Activated naive CD8-positive, alpha-beta T cell treated with anti-CD3 and anti-CD28 coated beads for 36 hours (primary cell): ENCODE measurements at regions not wholly inside any gene's neighbourhood (a gene's known extent, or its start where the extent isn't known, plus 50 kb on each side); places are given as distances from the start of the nearest gene placed in this dataset.
"Not testable (repeated sequence)": the region's sequence is repeated elsewhere in the genome, so short reads cannot be mapped to it uniquely, and the experiment has no call there.

ENCODE experiments used
- DNase-seq: peaks from one replicate; pipeline ENCODE4 v3.0.0; 2021
- H3K27ac Mint-ChIP-seq: one replicate; pipeline ENCODE4 v1.8.0; 2022; ENCODE audit warnings: mild to moderate bottlenecking, moderate library complexity, mixed read lengths
- H3K27me3 Mint-ChIP-seq: one replicate; pipeline ENCODE4 v1.8.0; 2022; ENCODE audit warnings: mild to moderate bottlenecking, mixed read lengths
- H3K36me3 Mint-ChIP-seq: one replicate; pipeline ENCODE4 v1.8.0; 2021; ENCODE audit warnings: mild to moderate bottlenecking, mixed read lengths
- H3K4me1 Mint-ChIP-seq: one replicate; pipeline ENCODE4 v1.8.0; 2021; ENCODE audit warnings: mixed read lengths
- H3K4me3 Mint-ChIP-seq: one replicate; pipeline ENCODE4 v1.8.0; 2022; ENCODE audit warnings: mild to moderate bottlenecking, moderate library complexity, mixed read lengths
- H3K9me3 Mint-ChIP-seq: one replicate; pipeline ENCODE4 v1.8.0; 2022; ENCODE audit warnings: mixed read lengths

DNA sequence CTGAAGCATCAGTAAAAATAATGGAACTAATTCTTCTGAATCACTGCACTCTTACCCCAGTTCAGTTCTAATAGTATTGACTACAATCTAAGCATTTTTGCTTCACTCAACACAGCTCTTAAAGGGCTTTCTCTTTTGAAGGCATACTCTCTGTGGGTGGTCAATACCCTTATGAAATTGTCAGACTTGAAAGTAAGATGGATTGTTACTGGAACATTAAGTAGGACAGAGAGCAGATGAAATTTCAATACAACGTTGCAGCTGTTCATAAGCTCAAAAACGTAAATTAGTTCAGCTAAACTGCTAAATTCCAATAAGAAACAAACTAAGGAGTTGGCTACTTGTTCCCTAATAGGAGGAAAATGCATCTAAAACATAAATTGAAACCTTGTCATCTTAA is 352.3 kb upstream of the TENM3 start:
- Mint-ChIP-seq H3K27me3 (no peaks in the 10 kb centered on the region), H3K4me3 (no peak overlapping the region)

DNA sequence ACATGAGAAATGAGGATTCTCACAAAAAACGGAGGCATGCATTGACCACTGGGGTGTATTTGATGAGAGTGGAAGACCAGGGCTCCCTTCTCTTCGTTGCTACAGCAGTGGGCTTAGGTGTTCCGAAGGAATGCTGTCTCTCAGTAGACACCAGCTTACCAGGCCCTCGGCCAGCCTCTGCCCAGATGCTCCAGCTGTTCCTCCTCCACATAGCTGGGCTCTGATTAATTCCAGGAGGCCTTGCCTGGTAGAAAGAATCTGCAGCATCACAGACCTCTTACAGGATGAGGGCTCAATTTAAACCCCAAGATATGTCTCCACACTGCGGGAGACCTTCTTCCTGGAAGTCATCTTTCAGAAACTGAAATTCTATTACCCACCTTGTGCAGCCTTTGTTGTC is 346.6 kb upstream of the TENM3 start:
- Mint-ChIP-seq H3K9me3 (peaks cover 10% of the 10 kb centered on the region), H3K4me3 (no peak overlapping the region)

More for the DNA sequence above, 352.3 kb upstream of the TENM3 start:
- no peaks in the 10 kb centered on the region for H3K36me3 Mint-ChIP-seq
- peaks cover 11% of the 10 kb centered on the region for H3K9me3 Mint-ChIP-seq
- no peak overlapping the region for H3K27ac Mint-ChIP-seq
- no peaks in the 10 kb centered on the region for H3K4me1 Mint-ChIP-seq
- DNase-seq = no peak

DNA sequence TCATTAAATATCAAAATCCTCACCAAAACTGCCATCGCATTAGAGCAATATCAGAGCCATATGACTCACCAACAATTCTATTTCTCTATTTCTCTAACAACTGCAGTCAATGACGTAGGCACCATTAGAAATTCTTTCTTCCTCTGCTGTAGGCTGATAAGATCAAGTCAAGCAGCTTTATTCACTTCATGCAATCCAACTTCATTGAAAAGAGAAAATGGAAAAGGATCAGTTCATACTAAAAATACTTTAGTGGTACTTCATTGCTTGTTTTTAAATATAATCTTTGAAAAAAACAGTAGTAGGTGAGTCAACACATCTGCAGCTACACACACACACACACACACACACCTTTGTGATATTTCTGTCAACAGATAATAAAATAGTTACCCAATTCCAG is 345.3 kb upstream of the TENM3 start:
- H3K4me1 Mint-ChIP-seq = no peaks in the 10 kb centered on the region
- H3K36me3 Mint-ChIP-seq = no peaks in the 10 kb centered on the region
- H3K27ac Mint-ChIP-seq = no peak overlapping the region
- no peak overlapping the region for H3K4me3 Mint-ChIP-seq
- peaks cover 14% of the 10 kb centered on the region for H3K9me3 Mint-ChIP-seq
- H3K27me3 Mint-ChIP-seq = no peaks in the 10 kb centered on the region
- DNase-seq = no peak

More for the DNA sequence above, 346.6 kb upstream of the TENM3 start:
- no peaks in the 10 kb centered on the region for H3K27me3 Mint-ChIP-seq
- no peaks in the 10 kb centered on the region for H3K4me1 Mint-ChIP-seq
- H3K36me3 Mint-ChIP-seq = no peaks in the 10 kb centered on the region
- no peak for DNase-seq
- H3K27ac Mint-ChIP-seq = no peak overlapping the region

DNA sequence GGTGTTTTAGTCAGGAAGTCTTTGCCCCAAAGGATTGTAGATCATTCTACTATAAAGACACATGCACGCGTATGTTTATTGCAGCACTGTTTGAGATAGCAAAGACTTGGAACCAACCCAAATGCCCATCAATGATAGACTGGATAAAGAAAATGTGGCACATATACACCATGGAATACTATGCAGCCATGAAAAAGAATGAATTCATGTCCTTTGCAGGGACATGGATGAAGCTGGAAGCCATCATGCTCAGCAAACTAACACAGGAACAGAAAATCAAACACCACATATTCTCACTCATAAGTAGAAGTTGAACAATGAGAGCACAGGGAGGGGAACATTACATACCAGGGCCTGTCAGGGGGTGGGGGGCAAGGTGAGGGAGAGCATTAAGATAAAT is 340.8 kb upstream of the TENM3 start:
- H3K4me1 Mint-ChIP-seq, H3K27ac Mint-ChIP-seq, H3K27me3 Mint-ChIP-seq, H3K4me3 Mint-ChIP-seq, DNase-seq, H3K36me3 Mint-ChIP-seq: not testable (repeated sequence)
- H3K9me3 Mint-ChIP-seq = peaks cover 19% of the 10 kb centered on the region

DNA sequence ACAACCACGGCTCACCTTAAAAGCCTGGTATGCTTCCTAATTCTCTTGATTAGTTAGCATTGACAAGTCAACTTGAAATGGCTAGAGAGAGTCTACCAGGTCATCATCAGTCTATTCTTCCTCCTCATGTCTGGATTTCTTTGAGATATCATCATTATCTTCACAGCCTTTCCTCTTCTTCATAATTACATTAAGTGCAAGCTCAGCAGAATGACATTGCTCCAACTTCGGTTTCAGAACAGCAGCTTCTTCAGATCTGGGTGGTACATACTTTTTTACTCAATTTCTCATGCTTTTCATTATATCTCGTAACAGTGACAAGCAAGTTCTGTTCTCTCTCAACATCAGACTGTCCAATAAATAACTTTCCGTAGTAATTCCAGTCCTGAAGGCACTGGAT is 337.5 kb upstream of the TENM3 start:
- Mint-ChIP-seq H3K27ac (no peak overlapping the region), H3K9me3 (peaks cover 19% of the 10 kb centered on the region), H3K27me3 (no peaks in the 10 kb centered on the region), H3K4me1 (no peaks in the 10 kb centered on the region), H3K36me3 (no peaks in the 10 kb centered on the region), H3K4me3 (no peak overlapping the region)
- no peak for DNase-seq

DNA sequence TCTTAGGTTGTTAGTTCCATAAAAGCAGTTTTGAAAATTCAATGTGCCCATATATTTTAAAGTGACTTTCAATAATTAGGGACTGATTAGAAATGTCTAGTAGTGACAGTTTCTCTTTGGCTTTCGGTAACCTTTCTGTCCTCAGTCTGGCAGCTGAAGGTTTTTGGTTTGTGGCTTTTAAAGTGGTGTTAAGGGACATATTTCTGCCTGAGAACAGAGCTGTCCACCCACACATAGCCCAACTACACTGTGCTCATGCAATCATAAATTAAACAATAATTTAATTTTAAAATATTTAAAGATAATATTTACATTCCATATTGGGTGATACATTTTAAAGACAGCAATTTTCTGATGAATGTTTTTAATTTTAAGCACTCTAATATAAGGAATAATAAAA is 335.0 kb upstream of the TENM3 start:
- no peaks in the 10 kb centered on the region for H3K36me3 Mint-ChIP-seq
- H3K27me3 Mint-ChIP-seq = no peaks in the 10 kb centered on the region
- H3K9me3 Mint-ChIP-seq = peaks cover 22% of the 10 kb centered on the region
- H3K4me3 Mint-ChIP-seq = no peak overlapping the region
- no peaks in the 10 kb centered on the region for H3K4me1 Mint-ChIP-seq
- no peak overlapping the region for H3K27ac Mint-ChIP-seq
- DNase-seq = no peak

DNA sequence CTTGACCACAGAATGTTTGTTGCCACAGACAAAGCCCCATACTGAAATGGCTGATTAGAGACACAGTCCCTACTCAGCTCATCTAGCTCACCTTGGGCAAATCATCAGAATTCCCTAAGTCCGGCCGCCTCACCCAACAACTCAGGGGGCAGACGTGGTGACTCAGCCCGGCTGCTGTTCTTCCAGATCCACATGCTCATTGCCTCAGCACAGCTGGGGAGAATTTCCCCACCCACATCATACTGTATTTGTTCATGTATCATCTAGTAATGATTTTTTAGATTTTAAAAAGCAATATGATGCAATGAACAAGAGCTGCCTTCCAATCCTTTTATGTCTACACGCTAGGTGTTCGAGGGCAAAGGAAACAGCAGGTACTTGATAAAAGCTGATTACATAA is 333.8 kb upstream of the TENM3 start:
- no peak overlapping the region for H3K4me3 Mint-ChIP-seq
- no peak overlapping the region for H3K27ac Mint-ChIP-seq
- no peaks in the 10 kb centered on the region for H3K27me3 Mint-ChIP-seq
- DNase-seq = no peak
- peaks cover 19% of the 10 kb centered on the region for H3K9me3 Mint-ChIP-seq
- no peaks in the 10 kb centered on the region for H3K4me1 Mint-ChIP-seq
- H3K36me3 Mint-ChIP-seq = peaks cover 2% of the 10 kb centered on the region

DNA sequence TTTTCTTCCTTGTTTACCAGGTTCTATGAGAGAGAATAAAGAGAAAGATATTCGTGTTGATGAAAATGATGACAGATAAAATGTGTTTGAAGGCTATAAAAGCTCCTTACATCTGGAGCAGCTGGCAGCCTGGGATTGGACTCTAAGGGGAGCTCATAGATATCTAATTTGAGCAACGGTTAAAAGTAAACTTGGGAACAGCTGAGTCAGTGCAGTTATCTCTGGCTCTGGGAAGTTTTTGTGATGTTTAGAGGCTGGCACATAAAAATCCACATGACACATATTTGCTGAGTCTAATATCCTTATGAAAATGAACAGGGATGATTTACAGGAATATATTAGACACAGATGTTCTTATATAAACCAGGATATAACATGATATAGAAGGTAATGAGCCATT is 331.8 kb upstream of the TENM3 start:
- peaks cover 13% of the 10 kb centered on the region for H3K9me3 Mint-ChIP-seq
- H3K4me3 Mint-ChIP-seq = no peak overlapping the region
- H3K27ac Mint-ChIP-seq = no peak overlapping the region
- peaks cover 2% of the 10 kb centered on the region for H3K36me3 Mint-ChIP-seq
- no peaks in the 10 kb centered on the region for H3K27me3 Mint-ChIP-seq
- DNase-seq = no peak
- H3K4me1 Mint-ChIP-seq = no peaks in the 10 kb centered on the region

DNA sequence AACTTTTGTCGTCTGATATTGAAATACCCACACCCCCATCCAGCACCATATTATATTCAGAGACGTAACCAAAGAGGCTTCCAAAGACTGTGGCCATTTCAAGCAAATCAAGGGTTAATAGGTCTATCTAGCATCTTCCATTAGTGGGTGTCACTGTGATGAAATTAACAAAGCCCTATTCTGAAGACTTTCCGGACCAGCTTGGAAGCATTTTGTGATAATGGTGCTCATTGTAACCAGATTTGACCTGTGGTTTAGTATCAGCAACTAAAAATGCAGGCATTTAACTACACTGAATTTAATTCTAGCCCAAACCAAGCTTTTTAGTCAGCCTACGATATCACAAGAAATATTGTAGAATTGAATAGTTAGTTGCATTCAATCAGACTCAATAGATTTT is 309.7 kb upstream of the TENM3 start:
- Mint-ChIP-seq H3K27me3 (no peaks in the 10 kb centered on the region), H3K36me3 (no peaks in the 10 kb centered on the region), H3K4me3 (no peak overlapping the region), H3K4me1 (no peaks in the 10 kb centered on the region), H3K9me3 (peaks cover 15% of the 10 kb centered on the region), H3K27ac (no peak overlapping the region)
- no peak for DNase-seq

DNA sequence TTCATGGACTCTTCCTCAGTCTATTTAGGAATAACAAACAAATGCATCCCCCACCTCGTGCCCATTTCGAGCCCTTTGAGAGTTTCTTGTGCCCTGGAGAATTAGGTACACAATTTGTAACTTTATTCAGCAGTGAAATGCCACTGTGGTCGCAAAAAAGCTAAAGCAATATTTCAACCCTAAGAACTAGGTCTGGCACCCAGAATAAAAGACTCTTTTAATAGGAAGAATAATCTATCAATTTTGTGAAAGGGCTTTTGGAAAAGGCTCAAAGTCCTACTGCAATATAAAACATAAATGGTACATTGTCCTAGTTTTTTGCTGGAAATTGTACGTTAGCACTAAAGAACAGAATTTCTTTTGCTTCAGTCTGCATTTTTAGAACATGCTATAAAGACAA is 304.6 kb upstream of the TENM3 start:
- Mint-ChIP-seq H3K27ac (no peak overlapping the region), H3K27me3 (no peaks in the 10 kb centered on the region), H3K4me3 (no peak overlapping the region), H3K4me1 (no peaks in the 10 kb centered on the region), H3K36me3 (no peaks in the 10 kb centered on the region), H3K9me3 (peaks cover 4% of the 10 kb centered on the region)
- no peak for DNase-seq

DNA sequence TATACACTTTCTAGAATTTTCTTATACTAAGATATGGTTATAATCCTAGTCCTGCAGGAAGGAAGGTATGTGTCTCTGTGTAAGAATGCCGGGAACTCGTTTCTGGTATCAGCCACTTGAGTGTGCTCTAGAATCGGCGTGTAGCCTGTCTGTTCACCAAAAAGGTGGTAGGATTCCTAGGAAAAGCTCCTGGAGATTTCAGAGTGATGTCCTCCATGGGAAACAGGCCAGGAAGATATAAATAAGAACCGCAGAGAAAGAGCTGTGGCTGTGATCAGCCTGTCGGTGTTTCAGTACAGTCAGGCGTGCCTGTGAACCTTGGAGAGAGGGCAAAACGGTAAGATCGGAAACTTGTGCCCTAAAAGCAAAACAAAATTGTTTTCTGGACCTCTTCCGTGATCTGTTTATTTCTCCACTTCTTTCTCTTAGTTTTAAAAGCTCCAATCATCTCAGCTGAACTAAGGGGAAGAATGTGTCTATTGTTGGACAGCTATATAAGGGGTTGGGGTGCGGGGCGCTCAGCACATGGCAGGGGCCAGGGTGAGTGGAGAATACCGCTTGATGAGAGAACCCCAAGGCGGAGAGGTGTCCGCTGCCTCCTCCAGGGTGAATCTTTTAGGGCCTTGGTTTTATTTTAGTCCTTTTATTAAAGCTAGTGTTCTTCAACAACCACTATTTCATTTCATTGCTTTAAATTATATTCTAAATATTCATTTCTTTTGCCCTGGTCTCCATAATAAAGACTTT is 303.8 kb upstream of the TENM3 start:
- H3K9me3 Mint-ChIP-seq = peaks cover 4% of the 10 kb centered on the region
- H3K4me3 Mint-ChIP-seq = no peak overlapping the region
- no peak overlapping the region for H3K27ac Mint-ChIP-seq
- no peaks in the 10 kb centered on the region for H3K36me3 Mint-ChIP-seq
- no peaks in the 10 kb centered on the region for H3K4me1 Mint-ChIP-seq
- H3K27me3 Mint-ChIP-seq = no peaks in the 10 kb centered on the region
- no peak for DNase-seq

DNA sequence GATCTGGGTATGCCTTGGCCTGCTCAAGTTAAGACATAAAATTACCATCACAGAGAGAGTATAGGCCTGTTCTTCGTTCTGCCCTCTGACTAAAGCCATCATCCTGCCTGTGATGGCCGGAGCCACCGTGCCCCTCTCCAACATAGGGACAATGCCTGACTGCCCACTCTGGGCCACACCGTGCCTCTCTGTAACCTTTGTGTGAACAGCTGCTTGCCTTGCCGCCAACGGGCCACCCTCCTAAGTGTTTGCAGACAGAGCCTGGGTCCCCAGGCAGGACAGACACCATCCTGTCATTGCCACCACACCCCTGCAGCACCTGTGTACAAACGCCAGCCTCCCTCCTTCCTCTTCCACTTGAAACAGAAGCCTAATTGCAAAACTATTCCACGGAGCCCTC is 298.7 kb upstream of the TENM3 start:
- no peak for DNase-seq
- Mint-ChIP-seq H3K4me3 (no peak overlapping the region), H3K9me3 (peaks cover 4% of the 10 kb centered on the region), H3K4me1 (no peaks in the 10 kb centered on the region), H3K27me3 (no peaks in the 10 kb centered on the region), H3K36me3 (no peaks in the 10 kb centered on the region), H3K27ac (no peak overlapping the region)

DNA sequence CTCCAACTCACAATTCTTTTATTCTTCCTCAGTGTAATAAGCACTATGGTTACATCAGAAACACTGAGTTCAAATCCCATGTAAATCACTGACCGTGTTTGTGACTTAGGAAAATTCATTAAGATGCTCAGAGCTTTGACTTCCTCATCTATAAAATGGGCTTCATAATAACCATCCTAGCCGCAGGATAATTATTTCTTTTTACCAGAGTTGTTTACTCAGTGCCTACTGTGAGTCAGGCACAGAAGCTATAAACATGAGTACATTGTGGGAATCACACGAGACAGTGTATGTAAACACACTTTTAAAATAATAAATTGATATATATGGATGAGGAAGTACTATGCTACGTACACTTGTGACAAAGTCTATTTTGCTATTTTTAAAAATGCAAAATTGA is 296.3 kb upstream of the TENM3 start:
- Mint-ChIP-seq H3K4me1 (no peaks in the 10 kb centered on the region), H3K27ac (no peak overlapping the region), H3K4me3 (no peak overlapping the region), H3K9me3 (peaks cover 3% of the 10 kb centered on the region), H3K27me3 (no peaks in the 10 kb centered on the region), H3K36me3 (no peaks in the 10 kb centered on the region)
- DNase-seq = no peak

DNA sequence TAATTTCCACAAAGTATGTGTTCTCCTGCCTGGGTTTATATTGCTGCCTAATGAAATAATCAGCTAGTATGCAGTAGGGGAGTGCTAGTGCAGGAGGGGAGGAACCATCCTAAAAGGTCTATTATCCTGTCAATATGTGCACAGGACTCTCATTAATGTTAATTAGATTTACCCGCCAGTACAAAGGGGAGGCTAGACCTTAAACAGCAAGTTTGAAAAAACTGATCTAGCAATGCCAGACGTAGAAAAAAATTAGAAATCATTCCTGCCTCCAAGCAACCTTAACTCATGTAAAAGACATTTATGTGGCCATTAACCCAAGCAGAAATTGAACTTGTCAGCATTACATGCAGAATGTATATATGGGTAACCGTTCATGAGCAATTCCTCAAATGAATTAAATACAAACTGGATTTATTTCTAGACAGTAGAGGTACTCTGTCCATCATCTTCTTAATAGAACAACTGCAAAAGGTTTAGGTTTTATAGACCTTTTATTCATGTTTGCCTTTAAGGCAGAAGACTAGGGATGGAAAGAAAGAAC is 294.3 kb upstream of the TENM3 start:
- Mint-ChIP-seq H3K4me3 (no peak overlapping the region), H3K27ac (no peak overlapping the region), H3K36me3 (no peaks in the 10 kb centered on the region), H3K27me3 (no peaks in the 10 kb centered on the region), H3K4me1 (no peaks in the 10 kb centered on the region), H3K9me3 (no peaks in the 10 kb centered on the region)
- no peak for DNase-seq

DNA sequence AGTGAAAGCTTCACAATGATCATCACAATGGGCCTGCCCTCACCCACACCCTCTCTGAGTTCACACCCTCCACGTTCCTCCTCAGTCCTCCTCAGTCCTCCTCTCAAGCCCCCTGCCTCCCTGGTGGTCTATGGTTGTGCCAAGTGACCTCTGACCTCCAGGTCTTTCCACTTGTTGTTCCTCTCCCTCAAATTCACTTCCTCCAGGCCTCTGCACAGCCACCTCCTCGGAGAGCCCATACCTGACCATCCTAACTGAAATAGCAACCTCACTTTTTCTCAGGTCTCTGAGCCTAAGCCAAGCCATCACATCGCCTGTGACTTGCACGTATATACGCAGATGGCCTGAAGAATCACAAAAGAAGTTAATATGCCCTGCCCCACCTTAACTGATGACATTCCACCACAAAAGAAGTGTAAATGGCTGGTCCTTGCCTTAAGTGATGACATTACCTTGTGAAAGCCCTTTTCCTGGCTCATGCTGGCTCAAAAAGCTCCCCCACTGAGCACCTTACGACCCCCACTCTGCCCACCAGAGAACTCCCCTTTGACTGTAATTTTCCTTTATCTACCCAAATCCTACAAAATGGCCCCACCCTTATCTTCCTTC is 293.4 kb upstream of the TENM3 start:
- Mint-ChIP-seq H3K4me1 (no peaks in the 10 kb centered on the region), H3K36me3 (no peaks in the 10 kb centered on the region), H3K9me3 (no peaks in the 10 kb centered on the region), H3K27ac (no peak overlapping the region), H3K27me3 (no peaks in the 10 kb centered on the region), H3K4me3 (no peak overlapping the region)
- DNase-seq = no peak
